ENCODE measurements at regions not wholly inside any gene's neighbourhood (a gene's known extent, or its start where the extent isn't known, plus 50 kb on each side); places are given as distances from the start of the nearest gene placed in this dataset.

- no peaks in the 10 kb centered on the region for H3K36me3 ChIP-seq
- no peaks in the 10 kb centered on the region for H3K4me1 ChIP-seq
- H3K9me3 ChIP-seq: no peaks in the 10 kb centered on the region
- H3K27me3 ChIP-seq: no peaks in the 10 kb centered on the region
- no peak for DNase-seq
- WGBS, 5 donors: 47 to 79% (median 63%) methylated on average over 2 of the region's 2 CpGs
- intact Hi-C loops (cut with DNase I; ENCODE audit: low total_unique reads): no loop called here
- no peak overlapping the region for H3K27ac ChIP-seq
- TF ChIP-seq EP300 (IDR thresholded peaks at IDR 0.05) (no peak), CTCF (IDR thresholded peaks at IDR 0.05) (no peak), POLR2A (IDR thresholded peaks at IDR 0.05) (no peak), POLR2AphosphoS5 (IDR thresholded peaks at IDR 0.05) (no peak)
- no peak overlapping the region for H3K4me3 ChIP-seq
Observed at GRCh38 chr2:102977426-102978090, 215.7 kb downstream of the TMEM182 start.

- no peaks in the 10 kb centered on the region for H3K27me3 ChIP-seq
- intact Hi-C loops (cut with DNase I; ENCODE audit: low total_unique reads): no loop called here
- no peaks in the 10 kb centered on the region for H3K9me3 ChIP-seq
- H3K27ac ChIP-seq: no peak overlapping the region
- DNase-seq: no peak
- no peaks in the 10 kb centered on the region for H3K4me1 ChIP-seq
- no peaks in the 10 kb centered on the region for H3K36me3 ChIP-seq
- 79 to 97% (median 83%) methylated on average over 3 of the region's 3 CpGs for WGBS, 5 donors
- TF ChIP-seq POLR2AphosphoS5 (IDR thresholded peaks at IDR 0.05): no peak
- no peak for TF ChIP-seq CTCF (IDR thresholded peaks at IDR 0.05)
- TF ChIP-seq POLR2A (IDR thresholded peaks at IDR 0.05): no peak
- TF ChIP-seq EP300 (IDR thresholded peaks at IDR 0.05): no peak
- H3K4me3 ChIP-seq: no peak overlapping the region
Observed at GRCh38 chr2:102978091-102978490, 216.3 kb downstream of the TMEM182 start.

- H3K27me3 ChIP-seq: no peaks in the 10 kb centered on the region
- intact Hi-C loops (cut with DNase I; ENCODE audit: low total_unique reads): no loop called here
- no peaks in the 10 kb centered on the region for H3K9me3 ChIP-seq
- 70 to 78% (median 77%) methylated on average over 4 of the region's 4 CpGs for WGBS, 5 donors
- no peak for DNase-seq
- H3K4me1 ChIP-seq: no peaks in the 10 kb centered on the region
- no peaks in the 10 kb centered on the region for H3K36me3 ChIP-seq
- H3K27ac ChIP-seq: no peak overlapping the region
- H3K4me3 ChIP-seq: no peak overlapping the region
- TF ChIP-seq POLR2AphosphoS5 (IDR thresholded peaks at IDR 0.05): no peak
Observed at GRCh38 chr2:102979429-102979828, 217.6 kb downstream of the TMEM182 start.

GRCh38 chr2:102983786-102984185, 222.0 kb downstream of the TMEM182 start:
- WGBS, 5 donors: 83 to 95% (median 91%) methylated on average over 3 of the region's 3 CpGs
- no peaks in the 10 kb centered on the region for H3K27me3 ChIP-seq
- H3K4me1 ChIP-seq: no peaks in the 10 kb centered on the region
- TF ChIP-seq POLR2A (IDR thresholded peaks at IDR 0.05) (no peak), POLR2AphosphoS5 (IDR thresholded peaks at IDR 0.05) (no peak), CTCF (IDR thresholded peaks at IDR 0.05) (no peak), EP300 (IDR thresholded peaks at IDR 0.05) (no peak)
- H3K9me3 ChIP-seq: no peaks in the 10 kb centered on the region
- H3K4me3 ChIP-seq: no peak overlapping the region
- H3K27ac ChIP-seq: no peak overlapping the region
- no peak for DNase-seq
- no peaks in the 10 kb centered on the region for H3K36me3 ChIP-seq
- intact Hi-C loops (cut with DNase I; ENCODE audit: low total_unique reads): no loop called here

GRCh38 chr2:102986826-102987490, 225.1 kb downstream of the TMEM182 start:
- no peaks in the 10 kb centered on the region for H3K36me3 ChIP-seq
- intact Hi-C loops (cut with DNase I; ENCODE audit: low total_unique reads): no loop called here
- peak in 1 of 2 donors; percentile 15 for DNase-seq
- no peak for TF ChIP-seq POLR2A (IDR thresholded peaks at IDR 0.05)
- TF ChIP-seq POLR2AphosphoS5 (IDR thresholded peaks at IDR 0.05): no peak
- no peak for TF ChIP-seq CTCF (IDR thresholded peaks at IDR 0.05)
- TF ChIP-seq EP300 (IDR thresholded peaks at IDR 0.05): no peak
- H3K4me1 ChIP-seq: no peaks in the 10 kb centered on the region
- no peak overlapping the region for H3K4me3 ChIP-seq
- WGBS, 5 donors: 48 to 55% (median 53%) methylated on average over 5 of the region's 5 CpGs
- H3K27ac ChIP-seq: no peak overlapping the region
- no peaks in the 10 kb centered on the region for H3K9me3 ChIP-seq
- H3K27me3 ChIP-seq: no peaks in the 10 kb centered on the region

Measured in stomach (tissue), 8 donors.